ENCODE measurements at regions not wholly inside any gene's neighbourhood (a gene's known extent, or its start where the extent isn't known, plus 50 kb on each side); places are given as distances from the start of the nearest gene placed in this dataset.

GRCh38 chr11:127619946-127620345 lies 619.4 kb upstream of the KIRREL3 start:
- Histone ChIP-seq H3K27ac (no peak overlapping the region), H3K4me1 (no peaks in the 10 kb centered on the region), H3K4me3 (no peak overlapping the region), H3K27me3 (no peaks in the 10 kb centered on the region), H3K9me3 (no peaks in the 10 kb centered on the region), H3K36me3 (no peaks in the 10 kb centered on the region)
- intact Hi-C loops (cut with DNase I): no loop called here
- DNase-seq (no peak), ATAC-seq (no peak)
- TF ChIP-seq CTCF (IDR thresholded peaks at IDR 0.05): no peak

- no peak overlapping the region for H3K27ac ChIP-seq
- H3K36me3 ChIP-seq: no peaks in the 10 kb centered on the region
- no peak for ATAC-seq
- no peak for DNase-seq
- no peaks in the 10 kb centered on the region for H3K4me1 ChIP-seq
- H3K9me3 ChIP-seq: no peaks in the 10 kb centered on the region
- intact Hi-C loops (cut with DNase I): no loop called here
- H3K4me3 ChIP-seq: no peak overlapping the region
- TF ChIP-seq CTCF (IDR thresholded peaks at IDR 0.05): no peak
- H3K27me3 ChIP-seq: no peaks in the 10 kb centered on the region
Observed at GRCh38 chr11:127618721-127619120, 618.2 kb upstream of the KIRREL3 start.

GRCh38 chr11:127616158-127616557 lies 615.6 kb upstream of the KIRREL3 start:
- H3K4me3 ChIP-seq: no peak overlapping the region
- no peak for DNase-seq
- no peak for TF ChIP-seq CTCF (IDR thresholded peaks at IDR 0.05)
- no peak for ATAC-seq
- intact Hi-C loops (cut with DNase I): no loop called here
- H3K27me3 ChIP-seq: no peaks in the 10 kb centered on the region
- no peaks in the 10 kb centered on the region for H3K4me1 ChIP-seq
- no peaks in the 10 kb centered on the region for H3K36me3 ChIP-seq
- no peak overlapping the region for H3K27ac ChIP-seq
- H3K9me3 ChIP-seq: no peaks in the 10 kb centered on the region

GRCh38 chr11:127612607-127613006 lies 612.0 kb upstream of the KIRREL3 start:
- intact Hi-C loops (cut with DNase I): no loop called here
- H3K9me3 ChIP-seq: no peaks in the 10 kb centered on the region
- no peaks in the 10 kb centered on the region for H3K4me1 ChIP-seq
- no peaks in the 10 kb centered on the region for H3K36me3 ChIP-seq
- no peak overlapping the region for H3K27ac ChIP-seq
- H3K4me3 ChIP-seq: no peak overlapping the region
- no peak for DNase-seq
- TF ChIP-seq CTCF (IDR thresholded peaks at IDR 0.05): no peak
- H3K27me3 ChIP-seq: no peaks in the 10 kb centered on the region
- ATAC-seq: no peak

GRCh38 chr11:127609025-127609773 lies 608.6 kb upstream of the KIRREL3 start:
- no peak overlapping the region for H3K27ac ChIP-seq
- ATAC-seq (no peak), DNase-seq (no peak)
- no peak for TF ChIP-seq CTCF (IDR thresholded peaks at IDR 0.05)
- intact Hi-C loops (cut with DNase I): no loop called here
- no peaks in the 10 kb centered on the region for H3K36me3 ChIP-seq
- H3K27me3 ChIP-seq: no peaks in the 10 kb centered on the region
- H3K4me3 ChIP-seq: no peak overlapping the region
- H3K9me3 ChIP-seq: no peaks in the 10 kb centered on the region
- no peaks in the 10 kb centered on the region for H3K4me1 ChIP-seq
